ENCODE measurements at regions not wholly inside any gene's neighbourhood (a gene's known extent, or its start where the extent isn't known, plus 50 kb on each side); places are given as distances from the start of the nearest gene placed in this dataset.

- Histone ChIP-seq H3K36me3 (ENCODE audit: control insufficient read depth, insufficient read depth, low read length) (no peaks in the 10 kb centered on the region), H3K9me3 (ENCODE audit: control insufficient read depth, insufficient read depth, low read depth, low read length) (no peaks in the 10 kb centered on the region), H3K4me3 (replicated peaks in 1 of 4; ENCODE audit: control extremely low read depth in 1 of 4, insufficient read depth in 1 of 4, low read depth in 3 of 4, low read length in 4 of 4) (no peak overlapping the region), H3K9ac (ENCODE audit: insufficient read depth, low read length) (no peak overlapping the region), H3K4me2 (ENCODE audit: extremely low read depth, insufficient read depth, low read length) (no peak overlapping the region), H3K79me2 (ENCODE audit: control insufficient read depth, insufficient read depth, low read length) (no peaks in the 10 kb centered on the region), H3K4me1 (ENCODE audit: control insufficient read depth, extremely low read depth, insufficient read depth, low read length) (no peaks in the 10 kb centered on the region), H3K27me3 (ENCODE audit: control insufficient read depth, insufficient read depth, low read length) (no peaks in the 10 kb centered on the region), H4K20me1 (ENCODE audit: control insufficient read depth, extremely low read depth, insufficient read depth, low read length) (no peaks in the 10 kb centered on the region), H2AFZ (ENCODE audit: low read length) (no peak overlapping the region), H3K27ac (ENCODE audit: insufficient read depth, low read length) (no peak overlapping the region)
- TF ChIP-seq CTCF (conservative IDR thresholded peaks at IDR 0.05 in 1 of 2, IDR thresholded peaks at IDR 0.05 in 1 of 2; ENCODE audit: low read depth in 1 of 2, low read length in 2 of 2) (no peak), EZH2 (IDR thresholded peaks at IDR 0.05; ENCODE audit: low read length, missing control alignments) (no peak)
- DNase-seq (ENCODE audit: low read depth in 2 of 2), result no peak
Observed at GRCh38 chr2:104703669-104704068, 150.2 kb upstream of the POU3F3 start.

GRCh38 chr2:104704496-104705245 lies 149.2 kb upstream of the POU3F3 start:
- no peak overlapping the region for H3K27ac ChIP-seq (ENCODE audit: insufficient read depth, low read length)
- no peak overlapping the region for H3K4me3 ChIP-seq (replicated peaks in 1 of 4; ENCODE audit: control extremely low read depth in 1 of 4, insufficient read depth in 1 of 4, low read depth in 3 of 4, low read length in 4 of 4)
- no peaks in the 10 kb centered on the region for H3K9me3 ChIP-seq (ENCODE audit: control insufficient read depth, insufficient read depth, low read depth, low read length)
- no peaks in the 10 kb centered on the region for H3K27me3 ChIP-seq (ENCODE audit: control insufficient read depth, insufficient read depth, low read length)
- H3K4me1 ChIP-seq (ENCODE audit: control insufficient read depth, extremely low read depth, insufficient read depth, low read length), result no peaks in the 10 kb centered on the region
- H4K20me1 ChIP-seq (ENCODE audit: control insufficient read depth, extremely low read depth, insufficient read depth, low read length), result no peaks in the 10 kb centered on the region
- no peak overlapping the region for H3K9ac ChIP-seq (ENCODE audit: insufficient read depth, low read length)
- no peak overlapping the region for H3K4me2 ChIP-seq (ENCODE audit: extremely low read depth, insufficient read depth, low read length)
- TF ChIP-seq CTCF (conservative IDR thresholded peaks at IDR 0.05 in 1 of 2, IDR thresholded peaks at IDR 0.05 in 1 of 2; ENCODE audit: low read depth in 1 of 2, low read length in 2 of 2), result no peak
- no peak for TF ChIP-seq EZH2 (IDR thresholded peaks at IDR 0.05; ENCODE audit: low read length, missing control alignments)
- no peak overlapping the region for H2AFZ ChIP-seq (ENCODE audit: low read length)
- H3K79me2 ChIP-seq (ENCODE audit: control insufficient read depth, insufficient read depth, low read length), result no peaks in the 10 kb centered on the region
- no peaks in the 10 kb centered on the region for H3K36me3 ChIP-seq (ENCODE audit: control insufficient read depth, insufficient read depth, low read length)
- DNase-seq (ENCODE audit: low read depth in 2 of 2), result no peak

GRCh38 chr2:104707056-104707455 lies 146.9 kb upstream of the POU3F3 start:
- H3K9me3 ChIP-seq (ENCODE audit: control insufficient read depth, insufficient read depth, low read depth, low read length), result no peaks in the 10 kb centered on the region
- H3K27ac ChIP-seq (ENCODE audit: insufficient read depth, low read length), result no peak overlapping the region
- H3K4me3 ChIP-seq (replicated peaks in 1 of 4; ENCODE audit: control extremely low read depth in 1 of 4, insufficient read depth in 1 of 4, low read depth in 3 of 4, low read length in 4 of 4), result no peak overlapping the region
- no peaks in the 10 kb centered on the region for H3K36me3 ChIP-seq (ENCODE audit: control insufficient read depth, insufficient read depth, low read length)
- H4K20me1 ChIP-seq (ENCODE audit: control insufficient read depth, extremely low read depth, insufficient read depth, low read length), result no peaks in the 10 kb centered on the region
- no peak overlapping the region for H3K4me2 ChIP-seq (ENCODE audit: extremely low read depth, insufficient read depth, low read length)
- H2AFZ ChIP-seq (ENCODE audit: low read length), result no peak overlapping the region
- TF ChIP-seq CTCF (conservative IDR thresholded peaks at IDR 0.05 in 1 of 2, IDR thresholded peaks at IDR 0.05 in 1 of 2; ENCODE audit: low read depth in 1 of 2, low read length in 2 of 2), result no peak
- TF ChIP-seq EZH2 (IDR thresholded peaks at IDR 0.05; ENCODE audit: low read length, missing control alignments), result no peak
- no peaks in the 10 kb centered on the region for H3K27me3 ChIP-seq (ENCODE audit: control insufficient read depth, insufficient read depth, low read length)
- no peak for DNase-seq (ENCODE audit: low read depth in 2 of 2)
- no peak overlapping the region for H3K9ac ChIP-seq (ENCODE audit: insufficient read depth, low read length)
- H3K4me1 ChIP-seq (ENCODE audit: control insufficient read depth, extremely low read depth, insufficient read depth, low read length), result no peaks in the 10 kb centered on the region
- H3K79me2 ChIP-seq (ENCODE audit: control insufficient read depth, insufficient read depth, low read length), result no peaks in the 10 kb centered on the region

All from fibroblast of lung (primary cell).